Smooth muscle cell (in vitro differentiated cells): ENCODE measurements at regions not wholly inside any gene's neighbourhood (a gene's known extent, or its start where the extent isn't known, plus 50 kb on each side); places are given as distances from the start of the nearest gene placed in this dataset.
"Not testable (repeated sequence)": the region's sequence is repeated elsewhere in the genome, so short reads cannot be mapped to it uniquely, and the experiment has no call there.

ENCODE experiments used
- DNase-seq: peaks from one replicate; lab custom pipeline; 2025; ENCODE audit not compliant: unreplicated experiment; lab: John Stamatoyannopoulos, UW
- H2AFZ ChIP-seq: fragments of 200-600 bp; sonication (generic); 2 replicates; pipeline ENCODE4 v1.6.0; 2016; ENCODE audit warnings: antibody characterized with exemption, low read depth, mild to moderate bottlenecking
- H3F3A ChIP-seq: fragments of 200-600 bp; sonication (generic); 2 replicates; pipeline ENCODE4 v1.6.0; 2017; ENCODE audit warnings: antibody characterized with exemption, low read depth
- H3K27ac ChIP-seq: fragments of 200-600 bp; sonication (generic); 2 replicates; pipeline ENCODE4 v1.5.1; 2016; ENCODE audit warnings: low read depth, mild to moderate bottlenecking
- H3K27me3 ChIP-seq: fragments of 200-600 bp; sonication (generic); 2 replicates; pipeline ENCODE4 v1.6.1; 2016; ENCODE audit warnings: low read depth, mild to moderate bottlenecking
- H3K36me3 ChIP-seq: fragments of 200-600 bp; sonication (generic); 2 replicates; pipeline ENCODE4 v1.5.1; 2016; ENCODE audit warnings: low read depth
- H3K4me1 ChIP-seq: fragments of 200-600 bp; sonication (generic); 2 replicates; pipeline ENCODE4 v1.5.1; 2016; ENCODE audit warnings: low read depth
- H3K4me2 ChIP-seq: fragments of 200-600 bp; sonication (generic); 2 replicates; pipeline ENCODE4 v1.6.0; 2016; ENCODE audit warnings: mild to moderate bottlenecking
- H3K4me3 ChIP-seq: fragments of 200-600 bp; sonication (generic); 2 replicates; pipeline ENCODE4 v1.5.1; 2016; ENCODE audit warnings: mild to moderate bottlenecking
- H3K79me2 ChIP-seq: fragments of 200-600 bp; sonication (generic); 2 replicates; pipeline ENCODE4 v1.6.0; 2016; ENCODE audit warnings: low read depth, mild to moderate bottlenecking
- H3K9ac ChIP-seq: fragments of 200-600 bp; sonication (generic); 2 replicates; pipeline ENCODE4 v1.6.0; 2016; ENCODE audit warnings: low read depth
- H3K9me3 ChIP-seq: fragments of 200-600 bp; sonication (generic); replicated peaks from 2 replicates; pipeline ENCODE4 v1.5.1; 2016; ENCODE audit warnings: low read depth
- H4K20me1 ChIP-seq: fragments of 200-600 bp; sonication (generic); 2 replicates; pipeline ENCODE4 v1.6.0; 2016; ENCODE audit warnings: low read depth
- CTCF ChIP-seq: fragments of 200-600 bp; sonication (generic); IDR thresholded peaks from 2 replicates; pipeline ENCODE4 v1.5.1; 2017; ENCODE audit warnings: borderline replicate concordance, mild to moderate bottlenecking, antibody characterized with exemption; ENCODE audit not compliant: insufficient read depth, poor library complexity, severe bottlenecking
- WGBS: methylation state at CpG from one replicate; pipeline ENCODE4 v1.1.7; 2016; ENCODE audit warnings: low lambda C conversion rate; 5-methylcytosine and 5-hydroxymethylcytosine counted together

- Histone ChIP-seq H3K27ac (peak overlapping the region; percentile 78), H3K27me3 (no peaks in the 10 kb centered on the region), H3K4me2 (peak overlapping the region; percentile 75), H4K20me1 (no peaks in the 10 kb centered on the region), H3K36me3 (no peaks in the 10 kb centered on the region), H2AFZ (peak overlapping the region; percentile 59), H3K4me3 (no peak overlapping the region), H3K79me2 (no peaks in the 10 kb centered on the region), H3K9ac (no peak overlapping the region), H3K4me1 (peaks cover 16% of the 10 kb centered on the region), H3K9me3 (no peaks in the 10 kb centered on the region), H3F3A (peaks cover 3% of the 10 kb centered on the region)
- DNase-seq = no peak
- 10% methylated on average over 5 of the region's 5 CpGs for WGBS
- no peak for TF ChIP-seq CTCF
Observed at GRCh38 chr10:52599551-52600200, 172.9 kb downstream of the MBL2 start.

- not testable (repeated sequence) for H3K79me2 ChIP-seq, H3K9me3 ChIP-seq, H3F3A ChIP-seq, H3K27ac ChIP-seq, H4K20me1 ChIP-seq, H3K36me3 ChIP-seq, H3K9ac ChIP-seq, H3K4me3 ChIP-seq, DNase-seq, H3K4me1 ChIP-seq, H3K4me2 ChIP-seq, H3K27me3 ChIP-seq
- H2AFZ ChIP-seq = peak overlapping the region; percentile 8
Observed at GRCh38 chr10:52604131-52604530, 168.5 kb downstream of the MBL2 start.

- Histone ChIP-seq H3K27me3 (no peaks in the 10 kb centered on the region), H3K4me2 (no peak overlapping the region), H3K9ac (no peak overlapping the region), H3K9me3 (no peaks in the 10 kb centered on the region), H3K4me1 (no peaks in the 10 kb centered on the region), H3K4me3 (no peak overlapping the region), H2AFZ (no peak overlapping the region), H3K27ac (no peak overlapping the region), H3F3A (no peaks in the 10 kb centered on the region), H3K79me2 (no peaks in the 10 kb centered on the region), H4K20me1 (no peaks in the 10 kb centered on the region), H3K36me3 (no peaks in the 10 kb centered on the region)
- no peak for TF ChIP-seq CTCF
- no peak for DNase-seq
- WGBS = 77% methylated on average over 1 of the region's 1 CpG
Observed at GRCh38 chr10:52609071-52609470, 163.5 kb downstream of the MBL2 start.

GRCh38 chr10:52609626-52610240 is 162.9 kb downstream of the MBL2 start:
- 59% methylated on average over 5 of the region's 5 CpGs for WGBS
- Histone ChIP-seq H3K36me3 (no peaks in the 10 kb centered on the region), H3K27me3 (no peaks in the 10 kb centered on the region), H3K4me3 (no peak overlapping the region), H3K4me2 (no peak overlapping the region), H2AFZ (no peak overlapping the region), H3K9me3 (no peaks in the 10 kb centered on the region), H3F3A (no peaks in the 10 kb centered on the region), H3K4me1 (no peaks in the 10 kb centered on the region), H3K9ac (no peak overlapping the region), H3K27ac (no peak overlapping the region), H3K79me2 (no peaks in the 10 kb centered on the region), H4K20me1 (no peaks in the 10 kb centered on the region)
- TF ChIP-seq CTCF = no peak
- no peak for DNase-seq
